Dendritic cell treated with granulocyte-macrophage colony-stimulating factor and Interleukin-4, amounts not matched to agents 40 ng/mL and 50 ng/mL, for 4 days (primary cell): ENCODE measurements at regions not wholly inside any gene's neighbourhood (a gene's known extent, or its start where the extent isn't known, plus 50 kb on each side); places are given as distances from the start of the nearest gene placed in this dataset.
A peak's percentile ranks its signal among the peaks of the same experiment; 100 is the strongest.
"Not testable (repeated sequence)": the region's sequence is repeated elsewhere in the genome, so short reads cannot be mapped to it uniquely, and the experiment has no call there.

Experiments
- H3K27ac Mint-ChIP-seq: one replicate; pipeline ENCODE4 v1.8.0; 2022; ENCODE audit warnings: mild to moderate bottlenecking, mixed read lengths
- H3K27me3 Mint-ChIP-seq: one replicate; pipeline ENCODE4 v1.8.0; 2022; ENCODE audit warnings: mild to moderate bottlenecking, mixed read lengths
- H3K36me3 Mint-ChIP-seq: one replicate; pipeline ENCODE4 v1.8.0; 2022; ENCODE audit warnings: low read depth, mixed read lengths
- H3K4me1 Mint-ChIP-seq: one replicate; pipeline ENCODE4 v1.8.0; 2022; ENCODE audit warnings: low read depth, mixed read lengths
- H3K4me3 Mint-ChIP-seq: one replicate; pipeline ENCODE4 v1.8.0; 2022; ENCODE audit warnings: mild to moderate bottlenecking, moderate library complexity, mixed read lengths
- H3K9me3 Mint-ChIP-seq: one replicate; pipeline ENCODE4 v1.8.0; 2022; ENCODE audit warnings: mixed read lengths
- intact Hi-C: fragments of 100-400 bp; cut with micrococcal nuclease; formaldehyde crosslinking; loops from one replicate; pipeline ENCODE4 v1.15.0; 2022

DNA sequence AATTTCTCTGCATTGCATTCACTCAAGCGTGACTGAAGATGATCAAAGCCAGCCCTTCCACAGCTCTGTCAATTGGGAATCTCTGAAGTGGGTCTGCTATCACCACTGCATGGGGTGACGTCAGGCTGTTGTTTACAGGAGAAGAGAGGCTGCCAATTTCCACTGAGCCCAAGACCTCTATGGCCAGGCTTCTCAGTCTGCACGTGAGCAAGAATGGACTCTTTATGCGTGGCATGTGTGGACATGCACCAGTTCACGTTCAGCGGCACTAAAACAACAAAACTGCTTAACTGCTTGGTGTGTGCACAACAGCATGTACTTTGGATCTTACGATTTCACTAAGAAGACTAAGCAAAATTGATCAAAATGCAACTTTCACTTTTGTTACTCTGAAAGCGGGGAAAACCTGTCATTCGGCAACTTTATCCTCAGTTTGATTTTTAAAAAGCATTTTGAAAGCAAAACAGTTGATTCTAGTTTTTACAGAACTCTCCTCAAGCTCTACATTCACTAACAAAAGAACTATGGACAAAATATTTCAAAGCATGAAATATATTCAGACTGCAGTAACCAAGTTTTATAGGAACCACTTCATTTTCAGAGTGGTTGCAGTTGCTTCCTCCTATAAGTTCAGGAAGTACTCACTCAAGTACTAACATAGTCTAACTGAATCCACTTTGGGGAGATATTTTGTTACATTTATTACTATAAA is 77.0 kb upstream of the SERTAD2 start:
- intact Hi-C loops = loop anchor here (2.0 to 5.0 kb wide), 2 partner anchors 20 to 78 kb away; partner anchors contain the start of gene SERTAD2
- H3K4me1 Mint-ChIP-seq = peaks cover 48% of the 10 kb centered on the region
- peak overlapping the region; percentile 63 for H3K4me3 Mint-ChIP-seq
- no peaks in the 10 kb centered on the region for H3K9me3 Mint-ChIP-seq
- H3K36me3 Mint-ChIP-seq = peaks cover 14% of the 10 kb centered on the region
- peak overlapping the region; percentile 95 for H3K27ac Mint-ChIP-seq
- no peaks in the 10 kb centered on the region for H3K27me3 Mint-ChIP-seq

DNA sequence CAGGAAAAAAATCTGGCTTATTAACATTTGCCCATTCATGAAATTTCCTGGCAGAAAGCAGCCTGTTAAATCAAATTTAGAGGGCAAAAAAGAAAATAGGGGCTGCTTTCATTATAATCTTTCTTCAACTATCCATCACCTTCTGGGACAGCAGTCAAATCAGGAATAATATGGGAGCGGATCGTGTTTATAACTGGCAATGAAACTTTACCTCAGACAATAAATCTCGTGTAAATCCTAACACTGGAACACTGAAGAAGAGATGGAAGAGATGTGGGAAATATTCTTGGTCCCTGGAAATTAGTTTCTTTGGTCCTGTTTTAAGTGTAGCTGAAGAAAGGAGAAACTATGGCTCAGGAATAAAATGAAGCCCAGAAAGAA is 77.5 kb upstream of the SERTAD2 start:
- H3K27me3 Mint-ChIP-seq = no peaks in the 10 kb centered on the region
- peak overlapping the region; percentile 63 for H3K4me3 Mint-ChIP-seq

DNA sequence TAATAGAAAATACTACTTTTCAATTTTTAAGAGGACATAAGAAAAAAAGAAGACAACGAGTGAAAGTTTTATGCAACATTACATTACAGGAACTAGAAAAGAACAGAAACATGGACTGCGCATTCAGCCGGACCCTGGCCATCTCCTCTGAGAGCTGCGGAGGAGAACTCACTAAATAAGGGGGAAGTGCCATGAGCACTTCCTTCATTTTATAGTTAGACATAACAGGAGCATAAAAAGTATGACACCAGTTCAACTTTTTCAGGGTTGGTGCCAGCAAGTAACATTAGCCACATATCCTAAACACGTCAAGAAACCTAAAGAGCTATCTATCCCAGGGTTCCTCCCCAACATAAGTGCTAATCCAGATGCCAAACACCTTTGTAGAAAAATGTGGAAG is 78.0 kb upstream of the SERTAD2 start:
- H3K9me3 Mint-ChIP-seq = no peaks in the 10 kb centered on the region
- H3K27ac Mint-ChIP-seq = peak overlapping the region; percentile 95
- intact Hi-C loops = loop anchor here (2.0 to 5.0 kb wide), 2 partner anchors 19 to 79 kb away; partner anchors contain the start of gene SERTAD2
- H3K36me3 Mint-ChIP-seq = peaks cover 19% of the 10 kb centered on the region
- no peaks in the 10 kb centered on the region for H3K27me3 Mint-ChIP-seq
- H3K4me3 Mint-ChIP-seq = peak overlapping the region; percentile 32
- H3K4me1 Mint-ChIP-seq = peaks cover 41% of the 10 kb centered on the region

More for the DNA sequence above, 77.5 kb upstream of the SERTAD2 start:
- H3K27ac Mint-ChIP-seq = peak overlapping the region; percentile 95
- H3K4me1 Mint-ChIP-seq = peaks cover 46% of the 10 kb centered on the region
- peaks cover 14% of the 10 kb centered on the region for H3K36me3 Mint-ChIP-seq
- intact Hi-C loops = loop anchor here (2.0 to 5.0 kb wide), 2 partner anchors 20 to 79 kb away; partner anchors contain the start of gene SERTAD2
- H3K9me3 Mint-ChIP-seq = no peaks in the 10 kb centered on the region

DNA sequence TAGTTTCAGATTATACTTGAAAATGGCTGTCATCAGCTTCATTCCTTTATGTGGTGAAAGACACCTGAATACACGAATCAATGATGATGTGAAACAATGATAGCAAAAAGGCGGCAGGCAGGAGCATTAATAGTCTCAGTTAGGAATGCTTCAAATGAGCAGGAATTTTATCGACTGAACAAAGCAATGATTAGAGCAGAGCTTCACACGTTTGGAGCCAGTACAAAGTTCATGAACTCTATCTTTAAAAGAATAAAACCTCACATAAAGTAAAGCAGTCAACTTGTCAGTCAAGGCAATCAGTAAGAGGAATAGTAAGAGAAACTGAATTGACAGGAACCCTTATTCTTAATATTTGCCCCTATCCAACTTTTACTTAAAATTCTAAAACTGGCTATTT is 78.4 kb upstream of the SERTAD2 start:
- no peaks in the 10 kb centered on the region for H3K27me3 Mint-ChIP-seq
- intact Hi-C loops = loop anchor here (5.0 kb wide), 1 partner anchor 80 kb away; the partner anchor contains the start of gene SERTAD2
- H3K4me1 Mint-ChIP-seq = peaks cover 38% of the 10 kb centered on the region
- H3K4me3 Mint-ChIP-seq = no peak overlapping the region
- H3K36me3 Mint-ChIP-seq = peaks cover 23% of the 10 kb centered on the region
- H3K9me3 Mint-ChIP-seq = no peaks in the 10 kb centered on the region
- peak overlapping the region; percentile 95 for H3K27ac Mint-ChIP-seq

DNA sequence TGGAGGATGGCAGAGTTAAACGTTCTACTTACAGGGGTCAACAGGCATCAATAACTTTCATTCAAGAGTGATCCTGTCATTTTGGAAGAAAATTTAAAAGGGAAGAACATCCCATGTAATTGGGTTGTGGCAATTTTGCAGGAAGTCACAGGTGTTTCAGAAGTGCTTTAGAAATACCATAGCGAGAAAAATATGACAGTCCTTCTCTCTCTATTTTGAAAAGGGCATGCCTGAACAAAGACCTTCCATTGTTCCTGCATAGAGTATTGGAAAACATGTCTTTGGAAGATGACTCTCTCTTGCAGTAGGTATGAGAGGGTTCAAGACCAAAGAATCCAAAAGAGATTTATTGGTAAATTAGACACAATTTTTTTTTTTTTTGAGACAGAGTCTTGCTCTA is 81.8 kb upstream of the SERTAD2 start:
- Mint-ChIP-seq H3K27ac (no peak overlapping the region), H3K9me3 (no peaks in the 10 kb centered on the region), H3K4me1 (peaks cover 22% of the 10 kb centered on the region), H3K4me3 (no peak overlapping the region), H3K36me3 (peaks cover 23% of the 10 kb centered on the region), H3K27me3 (no peaks in the 10 kb centered on the region)
- intact Hi-C loops = no loop called here

DNA sequence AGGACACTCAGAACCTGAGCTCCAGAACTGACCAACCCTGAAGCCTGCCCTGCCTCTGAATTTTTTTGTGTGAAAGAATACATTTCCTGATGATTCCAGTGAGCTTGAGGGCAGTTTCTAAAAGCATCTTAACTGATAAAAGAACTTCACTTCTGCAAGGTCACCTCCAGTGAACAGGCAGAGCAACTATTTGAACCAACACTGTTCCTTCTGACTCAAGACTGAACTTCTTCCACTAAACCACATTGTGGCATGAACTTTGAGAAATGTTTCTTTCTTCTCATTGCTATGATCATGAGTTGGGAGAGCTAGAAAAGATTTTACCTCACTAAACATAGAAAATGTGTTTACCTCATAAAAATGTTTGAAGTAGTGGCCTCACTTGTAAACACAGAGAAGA is 83.8 kb upstream of the SERTAD2 start:
- Mint-ChIP-seq H3K4me3 (no peak overlapping the region), H3K27me3 (no peaks in the 10 kb centered on the region), H3K36me3 (peaks cover 23% of the 10 kb centered on the region), H3K4me1 (peaks cover 5% of the 10 kb centered on the region), H3K27ac (peak overlapping the region; percentile 13), H3K9me3 (no peaks in the 10 kb centered on the region)
- intact Hi-C loops = no loop called here

DNA sequence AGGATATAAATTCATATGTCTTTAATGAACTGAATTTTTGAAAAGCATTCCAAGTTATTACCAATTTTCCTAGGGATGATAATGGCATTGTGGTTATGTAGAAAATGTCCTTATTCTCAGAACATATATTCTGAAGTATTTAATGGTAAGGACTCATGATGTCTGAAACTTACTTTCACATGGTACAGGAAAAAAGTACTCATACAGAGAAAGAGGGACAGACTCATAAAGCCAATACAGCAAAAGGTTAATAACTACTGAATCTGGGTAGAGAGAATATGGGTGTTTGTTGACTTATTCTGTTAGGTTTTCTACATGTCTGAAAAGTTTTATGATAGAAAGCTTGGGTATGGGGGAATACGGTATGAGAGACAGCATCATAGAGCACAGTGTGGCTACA is 84.3 kb upstream of the SERTAD2 start:
- Mint-ChIP-seq H3K4me1 (peaks cover 5% of the 10 kb centered on the region), H3K36me3 (peaks cover 23% of the 10 kb centered on the region), H3K27ac (no peak overlapping the region), H3K27me3 (no peaks in the 10 kb centered on the region), H3K9me3 (no peaks in the 10 kb centered on the region), H3K4me3 (no peak overlapping the region)
- intact Hi-C loops = no loop called here

DNA sequence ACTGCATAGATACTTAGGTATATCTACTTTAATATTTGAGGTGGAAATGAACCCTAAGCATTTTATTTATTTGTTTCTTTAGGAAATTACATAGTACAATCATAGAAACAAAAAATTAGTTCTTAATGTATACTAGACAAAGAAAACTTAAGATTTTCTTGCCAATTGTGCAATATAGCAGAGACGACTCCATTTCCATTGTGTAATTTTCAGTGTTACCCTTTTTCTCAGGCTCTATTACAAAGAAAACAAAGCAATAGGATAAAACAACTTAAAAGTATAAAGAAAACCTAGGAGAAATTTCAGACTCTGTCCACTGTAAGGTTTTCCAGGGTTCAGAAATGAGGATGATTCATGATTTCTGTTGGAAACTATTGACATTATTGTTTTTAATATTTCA is 89.0 kb upstream of the SERTAD2 start:
- H3K36me3 Mint-ChIP-seq = no peaks in the 10 kb centered on the region
- H3K4me3 Mint-ChIP-seq = no peak overlapping the region
- H3K4me1 Mint-ChIP-seq = no peaks in the 10 kb centered on the region
- H3K27me3 Mint-ChIP-seq = no peaks in the 10 kb centered on the region
- H3K9me3 Mint-ChIP-seq = no peaks in the 10 kb centered on the region
- intact Hi-C loops = no loop called here
- no peak overlapping the region for H3K27ac Mint-ChIP-seq

DNA sequence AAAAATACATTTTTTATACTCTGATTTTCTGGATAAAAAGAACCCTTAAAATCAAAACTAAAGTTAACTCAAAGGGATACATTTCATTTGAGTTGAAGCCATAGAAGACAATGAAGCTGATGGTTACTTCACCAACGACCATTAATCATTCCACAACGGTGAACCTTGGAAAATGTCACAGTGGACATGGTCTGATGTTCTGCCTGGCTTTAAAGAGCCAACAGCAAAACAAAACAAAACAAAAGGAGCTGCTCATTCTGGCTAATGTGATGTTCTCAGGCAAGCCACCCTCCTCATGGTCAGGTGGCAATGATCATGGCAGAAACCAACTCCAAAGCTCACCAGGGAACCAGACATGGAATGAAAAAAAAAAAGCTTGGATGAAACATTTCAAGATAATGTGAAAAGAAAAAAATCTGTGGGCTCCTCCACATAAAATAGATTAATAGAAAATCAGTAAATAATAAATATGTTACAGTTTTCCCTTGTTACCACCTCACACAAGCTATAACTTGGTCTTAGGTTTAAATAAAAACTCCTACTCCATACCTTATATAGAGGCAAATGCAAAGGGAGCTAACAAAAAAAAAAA is 90.1 kb upstream of the SERTAD2 start:
- H3K36me3 Mint-ChIP-seq = no peaks in the 10 kb centered on the region

DNA sequence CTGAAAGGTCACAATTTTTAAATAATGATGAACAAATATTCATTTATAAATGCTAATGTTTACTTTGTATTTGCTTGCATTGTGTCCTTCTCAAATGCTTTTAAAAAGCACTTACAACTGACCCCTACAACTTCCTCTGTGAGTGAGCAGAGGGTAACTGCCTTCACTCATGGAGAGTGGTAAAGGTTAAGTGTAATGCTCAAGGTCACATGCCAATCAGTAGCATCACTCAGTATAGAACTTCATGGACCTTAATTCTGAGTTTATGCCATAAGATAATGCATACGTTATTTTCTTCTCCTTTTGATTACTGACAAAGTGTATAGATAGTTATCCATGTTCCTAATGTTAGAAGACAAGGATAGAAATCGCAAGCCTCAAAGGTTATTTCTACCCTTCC is 91.8 kb upstream of the SERTAD2 start:
- H3K9me3 Mint-ChIP-seq = no peaks in the 10 kb centered on the region
- intact Hi-C loops = no loop called here
- H3K4me3 Mint-ChIP-seq = no peak overlapping the region
- peaks cover 6% of the 10 kb centered on the region for H3K36me3 Mint-ChIP-seq
- H3K4me1 Mint-ChIP-seq = peaks cover 10% of the 10 kb centered on the region
- no peak overlapping the region for H3K27ac Mint-ChIP-seq
- no peaks in the 10 kb centered on the region for H3K27me3 Mint-ChIP-seq

More for the DNA sequence above, 90.1 kb upstream of the SERTAD2 start:
- H3K27me3 Mint-ChIP-seq = no peaks in the 10 kb centered on the region
- H3K4me1 Mint-ChIP-seq = no peaks in the 10 kb centered on the region
- intact Hi-C loops = no loop called here
- no peaks in the 10 kb centered on the region for H3K9me3 Mint-ChIP-seq
- H3K4me3 Mint-ChIP-seq = no peak overlapping the region
- H3K27ac Mint-ChIP-seq = no peak overlapping the region

DNA sequence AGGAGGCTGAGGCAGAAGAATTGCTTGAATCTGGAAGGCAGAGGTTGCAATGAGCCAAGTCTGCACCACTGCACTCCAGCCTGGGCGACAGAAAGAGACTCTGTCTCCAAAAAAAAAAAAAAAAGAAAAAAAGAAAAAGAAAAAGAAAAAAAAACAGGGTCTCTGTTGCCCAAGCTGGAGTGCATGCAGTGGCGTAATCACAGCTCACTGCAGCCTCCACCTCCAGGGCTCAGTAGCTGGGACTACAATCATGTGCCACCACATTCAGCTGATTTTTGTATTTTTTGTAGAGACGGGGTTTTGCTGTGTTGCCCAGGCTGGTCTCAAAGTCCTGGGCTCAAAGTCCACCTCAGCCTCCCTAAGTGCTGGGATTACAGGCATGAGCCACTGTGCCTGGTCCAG is 94.0 kb upstream of the SERTAD2 start:
- H3K36me3 Mint-ChIP-seq, H3K9me3 Mint-ChIP-seq, intact Hi-C loops, H3K27me3 Mint-ChIP-seq, H3K27ac Mint-ChIP-seq, H3K4me3 Mint-ChIP-seq: not testable (repeated sequence)
- H3K4me1 Mint-ChIP-seq = peaks cover 21% of the 10 kb centered on the region

DNA sequence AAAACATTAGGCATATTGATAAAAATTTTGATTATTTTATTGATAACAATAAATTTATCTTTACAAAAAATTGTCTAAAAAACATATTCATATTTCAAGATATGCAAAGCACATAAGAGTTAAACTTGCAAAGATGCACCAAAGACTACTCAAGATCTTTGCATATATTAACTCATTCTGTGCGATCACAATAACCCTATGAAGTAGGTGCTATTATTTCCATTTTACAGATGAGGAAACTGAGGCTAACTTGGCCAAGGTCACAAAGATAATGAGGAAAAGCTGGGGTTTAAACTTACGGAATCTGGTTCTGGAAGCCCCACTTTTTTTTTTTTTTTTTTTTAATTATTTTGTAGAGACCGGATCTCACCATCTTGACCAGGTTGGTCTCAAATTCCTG is 94.4 kb upstream of the SERTAD2 start:
- Mint-ChIP-seq H3K9me3 (no peaks in the 10 kb centered on the region), H3K27ac (peak overlapping the region; percentile 43)

DNA sequence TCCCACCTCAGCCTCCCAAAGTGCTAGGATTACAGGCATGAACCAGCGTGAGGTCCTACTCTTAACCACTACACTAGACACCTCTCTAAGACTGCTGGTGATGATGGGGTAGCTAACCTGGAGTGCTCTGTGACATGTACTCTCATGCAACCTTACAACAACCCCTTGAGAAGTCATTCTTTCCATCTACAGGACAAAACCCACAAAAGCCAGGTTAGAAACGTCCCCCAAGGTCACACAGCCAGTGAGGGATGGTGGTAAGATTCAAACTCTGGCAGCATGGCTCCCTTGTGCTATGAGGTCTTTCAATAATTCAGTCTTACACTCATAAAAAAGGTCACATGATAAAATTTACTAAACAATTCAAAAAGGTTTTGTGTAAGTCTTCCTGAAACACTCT is 94.8 kb upstream of the SERTAD2 start:
- Mint-ChIP-seq H3K27ac (peak overlapping the region; percentile 43), H3K36me3 (peaks cover 9% of the 10 kb centered on the region), H3K4me3 (no peak overlapping the region), H3K4me1 (peaks cover 23% of the 10 kb centered on the region), H3K9me3 (no peaks in the 10 kb centered on the region), H3K27me3 (no peaks in the 10 kb centered on the region)
- intact Hi-C loops = no loop called here

More for the DNA sequence above, 94.4 kb upstream of the SERTAD2 start:
- Mint-ChIP-seq H3K4me1 (peaks cover 22% of the 10 kb centered on the region), H3K27me3 (no peaks in the 10 kb centered on the region), H3K4me3 (no peak overlapping the region), H3K36me3 (peaks cover 9% of the 10 kb centered on the region)
- intact Hi-C loops = no loop called here

DNA sequence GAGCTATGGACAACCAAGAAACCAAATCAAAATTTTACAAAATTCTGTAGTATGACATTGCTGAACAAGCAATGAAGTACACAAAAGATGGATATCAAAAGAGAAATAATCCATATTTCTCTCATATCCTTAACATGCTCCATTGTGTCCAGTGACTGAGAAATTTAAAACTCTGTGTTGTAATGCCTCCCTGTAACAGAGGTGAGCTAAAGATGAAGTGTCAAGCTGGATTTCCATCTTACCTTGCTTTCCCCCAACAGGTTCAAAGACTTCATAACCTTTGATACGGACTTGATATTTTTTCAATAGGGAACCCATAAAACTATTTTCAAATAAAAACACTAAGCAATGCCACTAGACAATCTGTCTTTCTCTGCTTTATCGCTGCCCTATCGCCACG is 95.7 kb upstream of the SERTAD2 start:
- peak overlapping the region; percentile 99 for H3K27ac Mint-ChIP-seq
- intact Hi-C loops = no loop called here
- peaks cover 9% of the 10 kb centered on the region for H3K36me3 Mint-ChIP-seq
- no peaks in the 10 kb centered on the region for H3K27me3 Mint-ChIP-seq
- H3K4me3 Mint-ChIP-seq = peak overlapping the region; percentile 97
- H3K9me3 Mint-ChIP-seq = no peaks in the 10 kb centered on the region
- H3K4me1 Mint-ChIP-seq = peaks cover 30% of the 10 kb centered on the region
